ENCODE measurements at regions not wholly inside any gene's neighbourhood (a gene's known extent, or its start where the extent isn't known, plus 50 kb on each side); places are given as distances from the start of the nearest gene placed in this dataset.

- peak overlapping the region; percentile 36 to 74 (median 50) for H3K4me3 ChIP-seq
- H3K36me3 ChIP-seq: no peaks in the 10 kb centered on the region
- H3K27ac ChIP-seq: peak overlapping the region; percentile 59 to 77 (median 72)
- 1 to 4% methylated on average over 23 to 31 of the region's 52 CpGs for WGBS, 2 donors
- H3K4me1 ChIP-seq: peaks cover 17 to 56% (median 29%) of the 10 kb centered on the region in 3 donors
- H3K27me3 ChIP-seq: no peaks in the 10 kb centered on the region
- TF ChIP-seq CTCF (IDR thresholded peaks at IDR 0.05) (peak in 3 of 6 experiments; percentile 13 to 15 (median 14)), POLR2A (IDR thresholded peaks at IDR 0.05) (no peak)
- no peaks in the 10 kb centered on the region for H3K9me3 ChIP-seq
- no peak for DNase-seq
- intact Hi-C loops (cut with DNase I): no loop called here
These were observed 150.1 kb upstream of the FGGY start for GRCh38 chr1:59146651-59147358.

GRCh38 chr1:59149435-59149834 is 147.5 kb upstream of the FGGY start:
- intact Hi-C loops (cut with DNase I): no loop called here
- TF ChIP-seq POLR2A (IDR thresholded peaks at IDR 0.05): no peak
- no peak for TF ChIP-seq CTCF (IDR thresholded peaks at IDR 0.05)

GRCh38 chr1:59150577-59151386 is 146.1 kb upstream of the FGGY start:
- intact Hi-C loops (cut with DNase I): no loop called here
- TF ChIP-seq CTCF (IDR thresholded peaks at IDR 0.05) (no peak), POLR2A (IDR thresholded peaks at IDR 0.05) (no peak)
- 0 to 8% methylated on average over 3 to 4 of the region's 4 CpGs for WGBS, 2 donors
- Histone ChIP-seq H3K27me3 (no peaks in the 10 kb centered on the region), H3K9me3 (no peaks in the 10 kb centered on the region), H3K27ac (peak overlapping the region; percentile 32 to 88 (median 70)), H3K4me1 (peaks cover 10 to 35% (median 20%) of the 10 kb centered on the region in 3 donors), H3K36me3 (no peaks in the 10 kb centered on the region), H3K4me3 (peak overlapping the region in 2 of 4 donors; percentile 1 to 45)
- no peak for DNase-seq

More at GRCh38 chr1:59149435-59149834, 147.5 kb upstream of the FGGY start:
- H3K27me3 ChIP-seq: no peaks in the 10 kb centered on the region
- H3K4me1 ChIP-seq: peaks cover 10 to 35% (median 18%) of the 10 kb centered on the region in 3 donors
- no peak for DNase-seq
- H3K9me3 ChIP-seq: no peaks in the 10 kb centered on the region
- no peaks in the 10 kb centered on the region for H3K36me3 ChIP-seq
- no peak overlapping the region for H3K4me3 ChIP-seq
- WGBS, 2 donors: 94 to 98% methylated on average over 5 of the region's 5 CpGs
- no peak overlapping the region for H3K27ac ChIP-seq

- Histone ChIP-seq H3K4me3 (peak overlapping the region in 2 of 4 donors; percentile 1 to 45), H3K27ac (peak overlapping the region; percentile 32 to 88 (median 70)), H3K36me3 (no peaks in the 10 kb centered on the region), H3K27me3 (no peaks in the 10 kb centered on the region), H3K9me3 (no peaks in the 10 kb centered on the region), H3K4me1 (peaks cover 10 to 37% (median 21%) of the 10 kb centered on the region in 3 donors)
- TF ChIP-seq CTCF (IDR thresholded peaks at IDR 0.05): no peak
- no peak for TF ChIP-seq POLR2A (IDR thresholded peaks at IDR 0.05)
- DNase-seq: no peak
- WGBS, 2 donors: 14 to 26% methylated on average over 1 to 3 of the region's 4 CpGs
- intact Hi-C loops (cut with DNase I): no loop called here
These were observed 145.5 kb upstream of the FGGY start for GRCh38 chr1:59151387-59151761.

- no peaks in the 10 kb centered on the region for H3K36me3 ChIP-seq
- H3K27me3 ChIP-seq: no peaks in the 10 kb centered on the region
- DNase-seq: no peak
- H3K4me3 ChIP-seq: no peak overlapping the region
- intact Hi-C loops (cut with DNase I): no loop called here
- H3K9me3 ChIP-seq: no peaks in the 10 kb centered on the region
- peak overlapping the region in 3 of 4 donors; percentile 58 to 88 (median 81) for H3K27ac ChIP-seq
- WGBS, 2 donors: 75 to 82% methylated on average over 1 of the region's 1 CpG
- H3K4me1 ChIP-seq: peaks cover 10 to 37% (median 21%) of the 10 kb centered on the region in 3 donors
- no peak for TF ChIP-seq CTCF (IDR thresholded peaks at IDR 0.05)
- no peak for TF ChIP-seq POLR2A (IDR thresholded peaks at IDR 0.05)
These were observed 145.0 kb upstream of the FGGY start for GRCh38 chr1:59151860-59152259.
